GM21447 (cell line): ENCODE measurements at regions not wholly inside any gene's neighbourhood (a gene's known extent, or its start where the extent isn't known, plus 50 kb on each side); places are given as distances from the start of the nearest gene placed in this dataset.
"Not testable (repeated sequence)": the region's sequence is repeated elsewhere in the genome, so short reads cannot be mapped to it uniquely, and the experiment has no call there.

Experiments
- ATAC-seq: cut with Tn5 transposase; IDR thresholded peaks from one replicate; pipeline ENCODE4 v1.9.1; 2021; ENCODE audit not compliant: unreplicated experiment

DNA sequence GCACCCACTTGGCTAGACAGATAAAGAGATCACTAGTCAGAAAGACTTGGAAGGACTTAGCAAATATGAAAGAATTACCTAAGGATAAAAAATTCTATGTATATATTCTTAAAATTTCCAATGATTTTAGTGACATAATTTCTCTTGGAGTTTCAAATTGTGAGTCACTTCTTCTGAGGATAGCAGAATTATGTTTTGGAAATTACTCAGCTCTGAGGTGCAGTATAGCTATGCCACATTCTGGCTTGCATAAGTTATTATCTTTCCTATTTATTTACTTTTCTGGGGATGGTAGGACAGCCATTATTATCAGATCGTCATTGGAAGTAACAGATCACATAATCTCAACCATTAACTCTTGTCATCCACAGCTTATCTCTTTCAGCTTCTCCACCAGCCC is 853.5 kb downstream of the TRIML1 start:
- ATAC-seq, result no peak

DNA sequence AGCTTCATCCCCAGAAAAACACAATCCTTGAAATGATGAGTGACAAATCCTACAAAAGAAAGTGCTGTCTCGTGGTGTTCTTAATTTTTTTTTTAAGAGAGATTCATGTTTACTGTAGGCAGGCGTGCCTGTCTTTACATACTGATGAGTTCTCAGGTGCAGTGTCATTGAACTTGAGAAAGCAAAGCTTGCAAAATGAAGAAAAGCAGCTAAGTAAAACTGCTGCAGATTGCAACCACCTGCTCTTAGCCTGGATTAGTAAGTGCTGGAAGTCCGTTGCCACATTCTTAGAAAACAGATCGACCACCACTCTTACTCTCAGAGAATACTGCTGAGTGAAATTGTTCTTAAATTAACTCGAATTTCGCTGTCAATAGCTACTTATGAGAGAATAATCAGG is 854.6 kb downstream of the TRIML1 start:
- no peak for ATAC-seq

DNA sequence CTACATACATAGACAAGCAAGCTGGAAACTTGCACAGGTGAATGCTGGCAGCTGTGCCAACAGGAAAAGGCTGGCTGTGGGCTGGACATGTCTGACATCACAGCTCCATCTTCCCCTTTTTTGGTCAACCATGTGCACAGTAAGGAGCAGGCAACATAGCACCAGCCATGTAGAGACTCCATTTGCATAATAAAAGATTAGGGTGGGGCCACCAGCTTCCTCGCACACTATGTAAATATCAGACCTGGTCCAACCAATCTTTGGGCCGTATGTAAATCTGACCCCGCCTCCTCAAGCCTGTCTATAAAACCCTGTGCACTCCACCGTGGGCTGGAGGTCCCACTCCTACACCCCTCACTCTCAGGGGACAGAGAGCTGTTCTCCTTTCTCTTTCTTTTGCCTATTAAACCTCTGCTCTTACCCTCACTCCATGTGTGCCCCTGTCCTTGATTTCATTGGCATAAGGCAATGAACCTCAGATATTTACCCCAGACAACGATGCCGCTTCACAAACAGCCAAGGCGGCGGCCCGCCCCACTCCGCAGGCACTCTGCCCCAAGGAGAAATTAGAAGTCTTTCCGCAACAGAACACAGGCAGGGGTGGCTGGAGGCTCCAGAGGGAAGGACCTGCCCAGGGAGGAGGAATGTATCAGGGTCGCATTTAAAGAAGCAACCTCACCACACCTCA is 862.2 kb downstream of the TRIML1 start:
- ATAC-seq, result no peak

DNA sequence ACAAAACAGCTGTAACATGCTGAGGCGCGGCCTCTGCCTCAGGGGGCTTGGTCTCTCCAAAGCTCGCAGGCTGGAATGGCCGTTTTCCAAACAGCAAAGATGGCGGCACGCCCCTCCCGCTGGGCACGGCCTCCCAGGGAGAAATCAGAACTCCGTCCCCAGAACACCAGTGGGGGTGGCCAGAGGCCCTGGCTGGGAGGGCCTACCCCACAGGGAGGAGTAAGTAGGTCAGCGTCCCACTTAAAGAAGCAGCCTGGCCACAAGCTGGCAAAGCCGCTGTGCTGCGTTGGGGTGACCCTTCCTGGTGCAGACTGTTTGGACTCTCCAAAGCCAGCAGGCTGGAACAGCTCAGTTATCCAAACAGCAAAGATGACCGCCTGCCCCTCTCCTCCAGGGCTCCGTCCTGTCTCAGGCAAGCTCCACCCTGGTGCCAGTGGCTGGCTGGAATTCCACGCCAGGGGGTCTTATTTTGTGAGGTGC is 862.8 kb downstream of the TRIML1 start:
- ATAC-seq, result no peak

DNA sequence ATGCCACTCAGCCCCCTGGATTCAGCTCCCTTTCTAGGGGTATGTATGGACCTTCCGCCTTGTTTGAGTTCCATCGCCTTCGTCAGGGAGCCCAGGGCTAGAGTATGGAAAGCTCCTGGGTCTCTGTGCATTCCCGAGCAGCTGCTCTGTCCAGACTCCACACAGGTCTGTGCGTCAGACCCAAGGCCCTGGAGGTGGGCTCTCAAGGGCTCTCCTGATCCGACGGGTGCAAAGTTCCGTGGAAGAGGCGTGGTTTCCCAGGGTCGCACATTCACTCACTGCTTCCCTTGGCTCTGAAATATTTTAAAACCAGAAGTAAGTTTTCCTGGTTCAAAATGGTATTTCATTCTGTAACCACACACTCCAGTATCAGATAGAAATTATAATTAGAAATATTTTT is 863.2 kb downstream of the TRIML1 start:
- no peak for ATAC-seq

DNA sequence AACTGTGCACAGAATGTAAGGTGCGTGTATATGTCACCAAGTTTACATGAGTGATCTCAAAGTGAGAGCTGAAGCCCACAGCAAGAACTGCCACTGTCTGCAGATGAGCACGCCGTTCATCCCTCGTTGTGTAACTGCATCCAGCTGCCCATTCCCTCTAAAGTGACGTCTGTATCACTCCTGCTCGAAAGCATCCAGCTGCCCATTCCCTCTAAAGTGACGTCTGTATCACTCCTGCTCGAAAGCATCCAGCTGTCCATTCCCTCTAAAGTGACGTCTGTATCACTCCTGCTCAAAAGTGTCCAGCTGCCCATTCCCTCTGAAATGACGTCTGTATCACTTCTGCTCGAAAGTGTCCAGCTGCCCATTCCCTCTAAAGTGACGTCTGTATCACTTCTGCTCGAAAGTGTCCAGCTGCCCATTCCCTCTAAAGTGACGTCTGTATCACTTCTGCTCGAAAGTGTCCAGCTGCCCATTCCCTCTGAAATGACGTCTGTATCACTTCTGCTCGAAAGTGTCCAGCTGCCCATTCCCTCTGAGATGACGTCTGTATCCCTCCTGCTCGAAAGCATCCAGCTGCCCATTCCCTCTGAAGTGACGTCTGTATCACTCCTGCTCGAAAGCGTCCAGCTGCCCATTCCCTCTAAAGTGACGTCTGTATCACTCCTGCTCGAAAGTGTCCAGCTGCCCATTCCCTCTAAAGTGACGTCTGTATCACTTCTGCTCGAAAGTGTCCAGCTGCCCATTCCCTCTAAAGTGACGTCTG is 871.4 kb downstream of the TRIML1 start:
- ATAC-seq, result not testable (repeated sequence)

DNA sequence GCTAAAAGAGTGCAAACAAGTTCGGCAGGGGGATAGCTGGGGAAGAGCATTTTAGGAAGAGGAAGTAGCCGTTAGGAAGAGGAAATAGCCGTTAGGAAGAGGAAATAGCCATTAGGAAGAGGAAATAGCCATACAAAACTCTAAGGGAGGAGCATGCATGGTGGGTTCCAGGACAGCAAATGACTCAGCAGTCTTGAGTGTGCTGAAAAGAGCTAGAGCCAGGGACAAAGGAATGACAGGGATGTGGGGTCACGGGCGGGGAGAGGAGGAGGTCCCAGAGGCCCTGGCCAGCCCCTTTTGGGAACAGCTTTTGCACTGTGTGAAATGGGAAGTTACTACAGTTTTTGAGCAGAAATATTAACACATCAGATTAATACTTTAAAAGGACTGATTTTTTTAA is 882.6 kb downstream of the TRIML1 start:
- no peak for ATAC-seq

DNA sequence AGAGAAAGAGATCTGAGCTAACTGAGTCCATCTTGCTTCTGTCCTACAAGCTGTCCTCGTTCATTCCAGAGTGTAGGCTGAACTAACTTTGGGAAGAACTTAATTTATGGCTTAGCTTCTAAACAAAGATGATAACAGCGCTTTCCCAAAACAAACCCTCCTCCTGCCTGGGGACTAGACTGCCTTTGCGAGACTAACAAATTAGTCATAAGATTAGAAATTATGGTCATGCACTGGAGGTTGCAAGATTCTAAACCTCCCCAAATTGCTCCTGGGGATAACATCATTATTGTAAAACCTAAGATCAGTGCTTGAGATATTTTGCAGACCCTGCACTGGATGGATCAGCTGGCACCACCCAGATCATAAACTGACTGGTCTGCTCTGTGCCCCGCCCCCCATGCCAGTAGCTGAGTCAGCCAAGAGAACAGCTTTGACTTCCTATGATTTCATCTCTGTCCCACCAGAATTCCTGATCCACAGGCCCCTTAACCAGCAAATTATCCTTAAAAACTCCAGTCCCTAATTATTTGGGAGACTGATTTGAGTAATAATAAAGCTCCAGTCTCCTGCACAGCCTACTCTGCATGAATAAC is 883.3 kb downstream of the TRIML1 start:
- ATAC-seq, result no peak

DNA sequence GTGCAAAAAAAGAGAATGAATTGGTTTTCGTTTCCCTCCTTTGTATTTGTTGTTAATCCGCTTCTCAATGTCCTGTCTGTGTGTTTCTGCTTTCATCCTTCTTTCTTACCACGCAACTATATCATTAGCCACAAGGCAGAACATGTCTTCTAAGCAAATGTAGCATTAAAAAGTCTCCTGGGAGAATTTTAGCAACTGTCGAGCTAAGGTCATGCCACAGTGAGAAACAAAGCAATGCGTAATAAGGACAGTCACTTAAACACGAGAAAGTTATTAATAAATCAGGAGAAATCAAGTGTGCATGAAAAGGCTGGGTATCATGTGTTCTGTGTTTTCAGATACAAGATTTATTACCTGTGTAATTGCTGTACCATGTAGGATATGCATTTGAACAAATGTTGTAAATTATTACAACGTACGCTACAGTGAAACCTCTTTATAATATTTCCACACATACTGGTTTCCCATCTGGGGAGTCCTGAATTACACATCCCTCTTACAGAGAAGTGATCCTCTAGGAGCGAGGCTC is 890.8 kb downstream of the TRIML1 start:
- ATAC-seq, result no peak

DNA sequence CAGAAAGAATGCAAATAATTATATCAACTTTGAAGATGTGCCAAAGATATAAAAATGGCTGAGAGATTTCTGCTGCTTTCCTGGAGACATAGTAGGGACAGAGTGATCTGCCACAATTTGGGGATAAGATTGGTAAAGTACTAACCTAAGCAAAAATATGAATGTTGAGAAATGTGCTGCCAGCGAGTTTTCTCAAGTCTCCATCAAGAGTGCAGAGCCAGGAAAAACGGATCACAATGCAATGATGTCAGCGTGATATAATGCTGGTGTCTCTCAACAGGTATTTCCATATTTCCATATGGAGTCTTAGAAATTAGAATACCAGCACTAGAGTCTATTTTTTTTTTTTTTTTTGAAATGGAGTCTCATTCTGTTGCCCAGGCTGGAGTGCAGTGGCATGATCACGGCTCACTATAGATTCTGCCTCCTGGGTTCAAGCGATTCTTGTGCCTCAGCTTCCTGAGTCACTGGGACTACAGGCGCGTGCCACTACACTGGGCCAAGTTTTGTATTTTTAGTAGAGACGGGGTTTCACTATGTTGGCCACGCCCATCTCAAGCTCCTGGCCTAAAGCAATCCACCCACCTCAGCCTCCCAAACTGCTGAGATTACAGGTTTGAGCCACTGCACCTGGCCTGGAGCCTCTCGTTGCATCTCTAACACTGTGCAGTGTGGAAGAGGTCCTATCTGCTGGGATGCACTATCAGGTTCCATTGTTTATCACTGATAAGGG is 893.5 kb downstream of the TRIML1 start:
- ATAC-seq, result no peak

DNA sequence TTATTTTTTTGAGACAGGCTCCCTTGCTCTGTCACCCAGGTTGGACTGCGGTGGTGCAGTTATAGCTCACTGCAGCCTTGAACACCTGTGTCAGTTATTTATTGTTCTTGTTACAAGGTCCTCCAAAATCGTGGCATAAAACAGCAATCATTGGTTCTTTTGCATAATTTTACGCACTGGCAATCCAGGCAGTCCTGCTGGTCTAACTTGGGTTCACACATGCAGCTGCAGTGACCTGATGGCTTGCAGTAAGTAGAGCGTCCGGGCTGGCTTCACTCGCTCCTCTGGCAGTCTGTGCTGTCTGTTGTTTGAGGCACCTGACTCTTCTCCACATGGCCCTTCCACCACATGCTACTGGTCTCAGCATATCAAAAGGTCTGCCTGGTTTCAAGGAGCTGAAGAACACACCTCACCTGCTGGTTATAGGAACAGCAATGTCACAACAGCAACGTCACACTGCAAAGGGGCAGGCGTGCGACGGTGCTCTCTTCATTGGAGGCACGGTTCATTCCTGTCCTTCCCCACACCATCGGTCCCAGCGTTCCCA is 894.6 kb downstream of the TRIML1 start:
- ATAC-seq, result no peak

DNA sequence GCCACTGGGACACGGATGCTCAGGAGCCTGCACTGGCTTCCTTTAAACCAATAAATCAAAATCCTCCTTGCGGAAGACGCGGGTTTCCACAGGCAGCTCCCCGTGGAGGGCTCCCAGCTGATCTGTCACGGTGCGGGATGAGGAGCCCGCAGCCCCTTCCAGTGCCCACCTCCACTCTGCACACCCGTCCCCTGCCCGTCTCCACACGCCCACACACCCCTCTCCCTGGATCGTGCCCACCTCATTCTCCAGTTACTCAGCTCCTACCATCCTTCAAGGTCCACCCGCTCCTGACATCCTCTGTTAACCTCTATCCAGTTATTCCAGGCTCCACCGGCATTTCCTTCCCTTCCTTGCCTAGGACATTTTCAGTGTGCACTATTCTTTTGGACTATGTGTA is 895.9 kb downstream of the TRIML1 start:
- ATAC-seq, result no peak

DNA sequence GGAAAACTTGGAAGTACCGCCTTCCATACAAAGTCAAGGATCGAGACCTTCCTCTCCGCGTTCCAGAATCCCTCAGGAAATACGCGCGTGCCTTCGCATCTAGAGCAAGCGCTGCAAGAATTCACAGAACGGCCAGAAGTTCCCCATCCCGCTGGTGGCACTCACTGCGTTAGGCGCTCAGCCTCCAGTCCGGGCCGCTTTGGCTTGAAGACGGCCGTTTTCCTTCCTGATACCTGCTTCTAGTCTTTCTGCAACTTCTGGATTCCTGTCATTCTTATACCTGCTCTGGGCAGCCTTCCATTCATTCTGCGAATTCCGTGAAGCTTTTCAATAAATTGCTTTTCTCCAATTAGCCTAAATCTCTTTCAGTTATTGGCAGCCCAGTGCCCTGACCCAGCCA is 896.4 kb downstream of the TRIML1 start:
- ATAC-seq, result no peak

DNA sequence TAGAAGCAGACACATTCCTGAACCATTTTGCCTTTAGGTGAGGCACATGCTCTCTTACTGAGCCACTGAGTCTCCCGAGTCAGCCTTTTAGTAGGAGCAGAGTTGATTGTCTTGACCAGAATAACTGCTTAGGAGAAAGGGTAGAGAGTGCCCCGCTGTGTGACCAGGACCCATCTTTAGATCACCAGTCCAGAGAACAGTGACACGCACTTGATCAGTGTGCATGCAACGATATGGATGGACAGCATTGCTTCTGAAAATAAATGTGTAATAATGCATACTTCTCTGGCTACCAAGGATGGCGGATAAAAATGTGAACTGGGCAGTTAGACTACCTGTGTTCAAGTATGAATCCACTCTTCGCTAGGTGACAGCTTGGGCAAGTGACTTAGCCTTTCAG is 897.7 kb downstream of the TRIML1 start:
- ATAC-seq, result no peak

DNA sequence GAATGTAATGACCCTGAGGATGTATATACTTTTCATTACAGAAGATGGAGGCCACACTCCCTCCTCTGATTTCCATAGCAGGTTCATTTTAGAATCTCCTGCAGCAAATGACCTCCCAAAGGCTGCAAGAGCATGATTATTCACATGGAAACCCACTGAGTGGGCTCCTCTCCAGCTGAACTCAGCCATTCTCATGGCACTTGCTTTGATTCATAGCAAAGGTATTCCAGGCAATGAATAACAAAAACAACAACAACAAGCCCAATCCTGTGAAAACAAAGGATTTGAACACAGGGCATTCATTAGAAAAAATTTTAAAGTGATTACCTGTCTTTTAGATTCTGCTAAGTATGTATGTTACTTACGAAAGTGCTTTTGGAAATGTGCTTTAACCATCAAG is 894.0 kb upstream of the FRG1 start:
- ATAC-seq, result no peak

DNA sequence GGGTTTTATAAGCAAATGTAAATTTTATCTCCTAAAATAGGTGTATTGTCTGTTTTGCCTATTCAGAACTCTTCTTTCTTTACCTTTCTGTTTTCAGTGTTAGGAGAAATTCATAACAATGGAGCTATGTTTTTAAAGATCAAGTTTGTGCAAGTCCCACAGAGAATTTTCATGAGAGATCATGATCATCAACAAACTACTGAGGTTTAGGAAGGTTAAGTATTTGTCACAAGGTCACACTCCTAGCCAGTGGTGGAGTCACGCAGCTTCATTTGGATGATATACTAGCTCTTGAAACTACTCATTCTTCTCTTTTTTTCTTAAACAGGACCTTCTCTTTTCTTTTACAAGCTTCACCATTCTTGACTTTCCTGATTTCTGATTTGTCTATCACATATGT is 892.6 kb upstream of the FRG1 start:
- no peak for ATAC-seq

DNA sequence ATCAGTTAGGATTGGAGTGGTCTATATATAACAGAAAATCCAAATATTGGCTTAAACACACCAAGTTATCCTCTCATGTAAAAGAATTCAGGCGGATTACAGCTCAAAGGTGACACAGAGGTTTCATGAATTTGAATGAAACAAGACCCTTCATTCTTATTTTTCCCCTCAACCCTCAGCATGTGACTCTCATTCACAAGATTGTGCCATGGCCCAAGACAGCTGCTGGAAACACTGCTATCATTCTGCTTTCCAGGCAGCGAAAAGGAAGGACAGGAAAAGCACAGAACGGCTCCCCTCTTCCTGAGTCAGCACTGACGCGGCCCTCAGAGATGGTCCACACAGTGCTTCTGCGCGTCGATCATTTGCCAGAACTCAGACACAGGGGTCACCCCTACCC is 891.0 kb upstream of the FRG1 start:
- no peak for ATAC-seq

DNA sequence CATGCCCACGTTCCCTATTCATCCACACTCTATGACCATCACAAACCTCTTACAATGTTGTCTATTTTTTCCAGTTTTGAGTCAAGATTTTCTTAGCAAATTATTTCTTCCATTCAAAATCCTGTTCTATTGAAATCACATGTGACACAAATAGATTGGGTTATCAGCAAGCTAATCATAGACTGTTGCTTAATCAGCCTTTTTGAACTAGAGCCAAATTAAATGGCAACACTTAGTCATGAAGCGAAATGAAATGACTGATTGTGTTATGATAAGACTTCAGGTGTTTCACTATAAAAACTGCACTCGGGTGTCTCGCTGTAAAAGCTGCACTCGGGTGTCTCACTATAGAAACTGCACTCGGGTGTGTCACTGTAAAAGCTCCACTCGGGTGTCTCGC is 890.0 kb upstream of the FRG1 start:
- no peak for ATAC-seq

DNA sequence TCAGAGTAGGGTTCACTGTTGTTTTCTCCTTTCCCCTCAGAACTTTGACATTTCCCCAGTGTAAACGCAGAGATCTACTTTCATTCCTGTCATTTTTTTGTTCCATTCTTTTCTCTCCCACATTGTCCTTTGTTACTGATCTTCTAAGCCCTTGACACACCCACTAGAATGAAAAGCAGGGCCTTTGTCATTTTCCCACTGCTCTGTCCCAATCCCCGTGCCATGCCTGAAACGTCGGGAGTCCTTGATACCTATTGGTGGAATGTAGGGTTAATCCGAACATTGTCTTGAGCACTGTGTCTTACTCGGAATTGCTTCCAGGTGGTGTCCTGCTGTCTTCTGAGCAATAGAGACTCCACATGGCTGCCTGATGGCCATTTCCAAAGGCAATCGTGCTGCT is 887.1 kb upstream of the FRG1 start:
- no peak for ATAC-seq

DNA sequence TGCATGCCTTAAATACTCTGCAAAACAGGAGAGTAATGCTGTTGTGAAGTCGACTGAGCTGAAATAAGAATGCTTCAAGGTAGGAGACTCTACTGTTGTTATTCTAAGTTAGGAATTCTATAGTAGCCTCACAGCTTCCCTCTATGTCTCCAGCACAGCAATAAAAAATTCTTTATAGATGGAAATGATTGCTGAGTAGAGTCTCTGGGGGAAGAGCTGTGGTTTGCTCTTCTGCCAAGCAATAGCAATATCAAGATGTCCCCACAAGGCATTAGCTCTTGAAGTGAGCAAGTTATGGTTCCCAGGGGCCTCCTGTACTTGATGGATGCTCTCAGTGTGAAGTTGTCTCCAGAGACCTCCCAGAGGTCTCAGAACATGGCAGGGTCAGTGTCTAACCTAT is 880.6 kb upstream of the FRG1 start:
- no peak for ATAC-seq
